Neural cell (in vitro differentiated cells): ENCODE measurements at regions not wholly inside any gene's neighbourhood (a gene's known extent, or its start where the extent isn't known, plus 50 kb on each side); places are given as distances from the start of the nearest gene placed in this dataset.

Source experiments
- H2AFZ ChIP-seq: fragments of 200-600, 300-800 bp; sonication (generic), shearing (Covaris generic); 2 replicates; pipeline ENCODE4 v1.6.0; 2014; ENCODE audit warnings: low read depth, mild to moderate bottlenecking, antibody characterized with exemption, low read length, moderate library complexity
- H3F3A ChIP-seq: fragments of 200-600 bp; shearing (Covaris generic); 2 replicates; pipeline ENCODE4 v1.6.1; 2016; ENCODE audit warnings: mild to moderate bottlenecking, moderate library complexity, mixed read lengths, antibody characterized with exemption, low read length; ENCODE audit not compliant: insufficient read depth, poor library complexity, severe bottlenecking
- H3K27ac ChIP-seq: fragments of 200-600, 300-800 bp; sonication (generic), shearing (Covaris generic); 2 replicates; pipeline ENCODE4 v1.5.1; 2014; ENCODE audit warnings: mild to moderate bottlenecking, low read length, moderate library complexity
- H3K27me3 ChIP-seq: fragments of 300-800, 200-600 bp; sonication (generic), shearing (Covaris generic); 2 replicates; pipeline ENCODE4 v1.6.0; 2014; ENCODE audit warnings: mild to moderate bottlenecking, low read depth, low read length, moderate library complexity; ENCODE audit not compliant: insufficient read depth
- H3K36me3 ChIP-seq: fragments of 300-800, 200-600 bp; sonication (generic), shearing (Covaris generic); 2 replicates; pipeline ENCODE4 v1.5.1; 2014; ENCODE audit warnings: mild to moderate bottlenecking, antibody characterized with exemption, low read length, moderate library complexity; ENCODE audit not compliant: insufficient read depth
- H3K4me2 ChIP-seq: fragments of 300-800, 200-600 bp; sonication (generic), shearing (Covaris generic); 2 replicates; pipeline ENCODE4 v1.6.0; 2014; ENCODE audit warnings: mild to moderate bottlenecking, low read length
- H3K4me3 ChIP-seq: fragments of 300-800, 200-600 bp; sonication (generic), shearing (Covaris generic); 2 replicates; pipeline ENCODE4 v1.5.1; 2014; ENCODE audit warnings: mild to moderate bottlenecking, low read length, moderate library complexity
- H3K79me2 ChIP-seq: fragments of 200-600 bp; shearing (Covaris generic); replicated peaks from 2 replicates; pipeline ENCODE4 v1.6.0; 2014; ENCODE audit warnings: mild to moderate bottlenecking, low read length, moderate library complexity; ENCODE audit not compliant: insufficient read depth
- H3K9ac ChIP-seq: fragments of 300-800, 200-600 bp; sonication (generic), shearing (Covaris generic); 2 replicates; pipeline ENCODE4 v1.6.1; 2016; ENCODE audit warnings: mild to moderate bottlenecking, low read length, mixed read lengths
- H3K9me2 ChIP-seq: fragments of 200-600 bp; shearing (Covaris generic); 2 replicates; pipeline ENCODE4 v1.6.1; 2016; ENCODE audit warnings: mild to moderate bottlenecking, low read length, mixed read lengths; ENCODE audit not compliant: insufficient read depth
- H3K9me3 ChIP-seq: fragments of 200-600, 300-800 bp; sonication (generic), shearing (Covaris generic); 2 replicates; pipeline ENCODE4 v1.6.1; 2016; ENCODE audit warnings: mild to moderate bottlenecking, mixed run types, low read length, moderate library complexity, mixed read lengths
- H4K20me1 ChIP-seq: fragments of 200-600 bp; shearing (Covaris generic); 2 replicates; pipeline ENCODE4 v1.6.1; 2016; ENCODE audit warnings: mild to moderate bottlenecking, mixed run types; ENCODE audit not compliant: insufficient read depth
- EP300 ChIP-seq: fragments of 450-650 bp; conservative IDR thresholded peaks from 2 replicates; pipeline ENCODE4 v1.6.1; 2014; ENCODE audit warnings: antibody characterized with exemption, mild to moderate bottlenecking, moderate library complexity; ENCODE audit not compliant: poor library complexity, severe bottlenecking
- EZH2 ChIP-seq: fragments of 200-600, 300-800 bp; shearing (Covaris generic), sonication (generic); IDR thresholded peaks from 2 replicates; pipeline ENCODE4 v1.6.1; 2014; ENCODE audit warnings: antibody characterized with exemption, low read length, borderline replicate concordance, mild to moderate bottlenecking; ENCODE audit not compliant: insufficient read depth, poor library complexity, severe bottlenecking
- MXI1 ChIP-seq: fragments of 450-650 bp; conservative IDR thresholded peaks from 2 replicates; pipeline ENCODE4 v1.6.1; 2014; ENCODE audit warnings: antibody characterized with exemption, mild to moderate bottlenecking; ENCODE audit not compliant: poor library complexity, severe bottlenecking
- POLR2AphosphoS5 ChIP-seq: IDR thresholded peaks from 2 replicates; pipeline ENCODE4 v1.6.1; 2012
- RAD21 ChIP-seq: fragments of 450-650 bp; conservative IDR thresholded peaks from 2 replicates; pipeline ENCODE4 v1.6.1; 2014; ENCODE audit warnings: antibody characterized with exemption, mild to moderate bottlenecking, moderate library complexity
- SMC3 ChIP-seq: fragments of 450-650 bp; conservative IDR thresholded peaks from 2 replicates; pipeline ENCODE4 v1.6.1; 2014; ENCODE audit warnings: antibody characterized with exemption, mild to moderate bottlenecking, moderate library complexity; ENCODE audit not compliant: poor library complexity
- TAF1 ChIP-seq: IDR thresholded peaks from 2 replicates; pipeline ENCODE4 v1.6.1; 2012; ENCODE audit warnings: low read depth
- TF ChIP-seq, protein P1 (sequence below): IDR thresholded peaks from 2 replicates; pipeline ENCODE4 v1.6.1; 2012; ENCODE audit warnings: borderline replicate concordance
- TF ChIP-seq, protein P2 (sequence below): fragments of 450-650 bp; IDR thresholded peaks from 2 replicates; pipeline ENCODE4 v1.5.1; 2014; ENCODE audit warnings: antibody characterized with exemption, mild to moderate bottlenecking, moderate library complexity; ENCODE audit not compliant: poor library complexity, severe bottlenecking

DNA sequence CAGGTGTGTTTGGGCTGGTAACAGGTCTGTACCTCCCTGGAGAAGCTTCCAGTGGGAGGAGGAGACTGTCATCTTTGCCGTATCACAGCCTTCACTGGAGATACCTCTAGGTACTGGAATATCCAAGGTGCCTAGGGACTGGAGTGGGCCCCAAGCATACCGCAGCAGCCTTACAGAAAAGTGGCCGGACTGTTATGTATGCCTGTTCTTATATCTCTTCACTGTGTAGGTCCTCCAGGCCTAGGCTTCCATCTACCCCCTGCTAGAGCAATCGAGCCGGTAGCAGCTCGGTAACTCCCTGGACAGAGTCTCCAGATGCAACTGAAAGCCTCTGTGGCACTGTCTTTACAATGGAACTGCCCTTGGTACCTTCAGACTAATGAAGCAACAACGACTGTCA, 277.4 kb upstream of the GRIA3 start:
- H3K9me2 ChIP-seq = no peaks in the 10 kb centered on the region
- no peaks in the 10 kb centered on the region for H4K20me1 ChIP-seq
- H3K36me3 ChIP-seq = no peaks in the 10 kb centered on the region
- no peak overlapping the region for H3K9ac ChIP-seq
- no peaks in the 10 kb centered on the region for H3K27me3 ChIP-seq
- no peak overlapping the region for H3K27ac ChIP-seq
- no peaks in the 10 kb centered on the region for H3F3A ChIP-seq
- H3K9me3 ChIP-seq = no peaks in the 10 kb centered on the region
- H2AFZ ChIP-seq = no peak overlapping the region
- TF ChIP-seq RAD21 (no peak), POLR2AphosphoS5 (no peak), EP300 (no peak), EZH2 (no peak), MXI1 (no peak), SMC3 (no peak), TAF1 (no peak)
- TF ChIP-seq, protein P1, sequence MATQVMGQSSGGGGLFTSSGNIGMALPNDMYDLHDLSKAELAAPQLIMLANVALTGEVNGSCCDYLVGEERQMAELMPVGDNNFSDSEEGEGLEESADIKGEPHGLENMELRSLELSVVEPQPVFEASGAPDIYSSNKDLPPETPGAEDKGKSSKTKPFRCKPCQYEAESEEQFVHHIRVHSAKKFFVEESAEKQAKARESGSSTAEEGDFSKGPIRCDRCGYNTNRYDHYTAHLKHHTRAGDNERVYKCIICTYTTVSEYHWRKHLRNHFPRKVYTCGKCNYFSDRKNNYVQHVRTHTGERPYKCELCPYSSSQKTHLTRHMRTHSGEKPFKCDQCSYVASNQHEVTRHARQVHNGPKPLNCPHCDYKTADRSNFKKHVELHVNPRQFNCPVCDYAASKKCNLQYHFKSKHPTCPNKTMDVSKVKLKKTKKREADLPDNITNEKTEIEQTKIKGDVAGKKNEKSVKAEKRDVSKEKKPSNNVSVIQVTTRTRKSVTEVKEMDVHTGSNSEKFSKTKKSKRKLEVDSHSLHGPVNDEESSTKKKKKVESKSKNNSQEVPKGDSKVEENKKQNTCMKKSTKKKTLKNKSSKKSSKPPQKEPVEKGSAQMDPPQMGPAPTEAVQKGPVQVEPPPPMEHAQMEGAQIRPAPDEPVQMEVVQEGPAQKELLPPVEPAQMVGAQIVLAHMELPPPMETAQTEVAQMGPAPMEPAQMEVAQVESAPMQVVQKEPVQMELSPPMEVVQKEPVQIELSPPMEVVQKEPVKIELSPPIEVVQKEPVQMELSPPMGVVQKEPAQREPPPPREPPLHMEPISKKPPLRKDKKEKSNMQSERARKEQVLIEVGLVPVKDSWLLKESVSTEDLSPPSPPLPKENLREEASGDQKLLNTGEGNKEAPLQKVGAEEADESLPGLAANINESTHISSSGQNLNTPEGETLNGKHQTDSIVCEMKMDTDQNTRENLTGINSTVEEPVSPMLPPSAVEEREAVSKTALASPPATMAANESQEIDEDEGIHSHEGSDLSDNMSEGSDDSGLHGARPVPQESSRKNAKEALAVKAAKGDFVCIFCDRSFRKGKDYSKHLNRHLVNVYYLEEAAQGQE = no peak
- TF ChIP-seq, protein P2, sequence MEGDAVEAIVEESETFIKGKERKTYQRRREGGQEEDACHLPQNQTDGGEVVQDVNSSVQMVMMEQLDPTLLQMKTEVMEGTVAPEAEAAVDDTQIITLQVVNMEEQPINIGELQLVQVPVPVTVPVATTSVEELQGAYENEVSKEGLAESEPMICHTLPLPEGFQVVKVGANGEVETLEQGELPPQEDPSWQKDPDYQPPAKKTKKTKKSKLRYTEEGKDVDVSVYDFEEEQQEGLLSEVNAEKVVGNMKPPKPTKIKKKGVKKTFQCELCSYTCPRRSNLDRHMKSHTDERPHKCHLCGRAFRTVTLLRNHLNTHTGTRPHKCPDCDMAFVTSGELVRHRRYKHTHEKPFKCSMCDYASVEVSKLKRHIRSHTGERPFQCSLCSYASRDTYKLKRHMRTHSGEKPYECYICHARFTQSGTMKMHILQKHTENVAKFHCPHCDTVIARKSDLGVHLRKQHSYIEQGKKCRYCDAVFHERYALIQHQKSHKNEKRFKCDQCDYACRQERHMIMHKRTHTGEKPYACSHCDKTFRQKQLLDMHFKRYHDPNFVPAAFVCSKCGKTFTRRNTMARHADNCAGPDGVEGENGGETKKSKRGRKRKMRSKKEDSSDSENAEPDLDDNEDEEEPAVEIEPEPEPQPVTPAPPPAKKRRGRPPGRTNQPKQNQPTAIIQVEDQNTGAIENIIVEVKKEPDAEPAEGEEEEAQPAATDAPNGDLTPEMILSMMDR = no peak
- no peak overlapping the region for H3K4me3 ChIP-seq
- H3K4me2 ChIP-seq = no peak overlapping the region
- no peaks in the 10 kb centered on the region for H3K79me2 ChIP-seq

DNA sequence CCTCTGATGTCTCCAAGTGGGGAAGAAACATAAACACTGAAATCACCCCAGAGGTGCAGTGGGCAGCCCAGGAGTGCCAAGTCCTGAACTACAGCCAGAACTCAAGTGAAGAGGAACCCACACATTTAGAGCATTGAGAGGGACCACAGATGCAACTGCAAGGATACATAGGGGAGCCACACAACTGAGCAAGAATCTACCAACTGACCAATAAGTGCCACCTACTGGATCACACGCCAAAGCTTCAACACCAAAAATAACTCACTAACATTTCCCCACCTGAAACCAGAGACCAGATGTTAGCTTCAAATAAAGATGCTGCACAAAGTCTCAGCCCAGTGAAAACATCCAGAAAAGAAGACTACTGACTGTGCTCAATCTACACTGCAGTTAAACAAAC, 276.7 kb upstream of the GRIA3 start:
- no peaks in the 10 kb centered on the region for H3K27me3 ChIP-seq
- no peaks in the 10 kb centered on the region for H4K20me1 ChIP-seq
- no peak overlapping the region for H2AFZ ChIP-seq
- H3K9me2 ChIP-seq = no peaks in the 10 kb centered on the region
- no peaks in the 10 kb centered on the region for H3K79me2 ChIP-seq
- no peaks in the 10 kb centered on the region for H3K36me3 ChIP-seq
- TF ChIP-seq MXI1 (no peak), TAF1 (no peak), SMC3 (no peak), RAD21 (no peak), EP300 (no peak)
- TF ChIP-seq, protein P2 = no peak
- no peak overlapping the region for H3K4me2 ChIP-seq
- no peaks in the 10 kb centered on the region for H3K9me3 ChIP-seq
- no peak overlapping the region for H3K27ac ChIP-seq
- H3F3A ChIP-seq = no peaks in the 10 kb centered on the region
- no peak overlapping the region for H3K9ac ChIP-seq
- no peak overlapping the region for H3K4me3 ChIP-seq
